Naive thymus-derived CD8-positive, alpha-beta T cell (primary cell): ENCODE measurements at regions not wholly inside any gene's neighbourhood (a gene's known extent, or its start where the extent isn't known, plus 50 kb on each side); places are given as distances from the start of the nearest gene placed in this dataset.
A peak's percentile ranks its signal among the peaks of the same experiment; 100 is the strongest.
"Not testable (repeated sequence)": the region's sequence is repeated elsewhere in the genome, so short reads cannot be mapped to it uniquely, and the experiment has no call there.

Experiments used
- ATAC-seq, 2 donors: fragments of 150-1000 bp; cut with Tn5 transposase in 1 of 2; sonication (Bioruptor Pico), chemical (Tn5 transposase) in 1 of 2; 1 replicate in 1 of 2; 2 replicates in 1 of 2; pipeline ENCODE4 v1.10.0; 2021; ENCODE audit warnings: mild to moderate bottlenecking in 2 of 2, moderate library complexity in 2 of 2
- POLR2A ChIA-PET: fragments of 350-600 bp; sonication (Branson Sonifier 250); formaldehyde crosslinking; loops from one replicate; lab custom pipeline; 2021; ENCODE audit warnings: antibody characterized with exemption; lab: Charles Lee
- DNase-seq, 10 donors: peaks; one replicate each; pipeline versions ENCODE4 v3.0.0 to v3.0.0-alpha.2; 2020 to 2022
- H3K27ac Mint-ChIP-seq, 10 donors: one replicate each; pipeline ENCODE4 v1.8.0; 2020 to 2022; ENCODE audit warnings: mild to moderate bottlenecking in 10 of 10, mixed read lengths in 10 of 10, moderate library complexity in 4 of 10, inconsistent platforms in 1 of 10
- H3K27me3 Mint-ChIP-seq, 5 donors: one replicate each; pipeline ENCODE4 v1.8.0; 2021 to 2022; ENCODE audit warnings: mixed read lengths in 5 of 5
- H3K36me3 Mint-ChIP-seq, 3 donors: one replicate each; pipeline ENCODE4 v1.8.0; 2020 to 2022; ENCODE audit warnings: mixed read lengths in 3 of 3, mild to moderate bottlenecking in 2 of 3, inconsistent platforms in 1 of 3
- H3K4me1 Mint-ChIP-seq, 4 donors: one replicate each; pipeline ENCODE4 v1.8.0; 2021 to 2022; ENCODE audit warnings: mixed read lengths in 4 of 4
- H3K4me3 Mint-ChIP-seq, 10 donors: one replicate each; pipeline ENCODE4 v1.8.0; 2020 to 2022; ENCODE audit warnings: mild to moderate bottlenecking in 10 of 10, mixed read lengths in 10 of 10, moderate library complexity in 6 of 10, inconsistent platforms in 1 of 10
- H3K9me3 Mint-ChIP-seq, 9 donors: one replicate each; pipeline ENCODE4 v1.8.0; 2020 to 2022; ENCODE audit warnings: mixed read lengths in 9 of 9, mild to moderate bottlenecking in 3 of 9, inconsistent platforms in 1 of 9, moderate library complexity in 1 of 9

- Mint-ChIP-seq H3K27me3 (no peaks in the 10 kb centered on the region), H3K27ac (no peak overlapping the region), H3K4me1 (no peaks in the 10 kb centered on the region), H3K36me3 (peaks cover 0 to 2% (median 0%) of the 10 kb centered on the region in 3 donors), H3K9me3 (peaks cover 0 to 25% (median 12%) of the 10 kb centered on the region in 9 donors), H3K4me3 (no peak overlapping the region)
- DNase-seq = no peak
- no peak for ATAC-seq
- POLR2A ChIA-PET = no interaction called here
Measured at GRCh38 chr14:28820677-28821076, 54.1 kb downstream of the FOXG1 start.

GRCh38 chr14:28821993-28822392, 55.4 kb downstream of the FOXG1 start:
- Mint-ChIP-seq H3K27ac (no peak overlapping the region), H3K9me3 (peaks cover 6 to 38% (median 12%) of the 10 kb centered on the region in 9 donors), H3K4me1 (no peaks in the 10 kb centered on the region), H3K27me3 (no peaks in the 10 kb centered on the region), H3K36me3 (peaks cover 0 to 2% (median 0%) of the 10 kb centered on the region in 3 donors), H3K4me3 (no peak overlapping the region)
- no peak for DNase-seq
- ATAC-seq = no peak
- POLR2A ChIA-PET = no interaction called here

- no peak for DNase-seq
- Mint-ChIP-seq H3K4me3 (no peak overlapping the region), H3K4me1 (no peaks in the 10 kb centered on the region), H3K27me3 (no peaks in the 10 kb centered on the region), H3K36me3 (peaks cover 0 to 2% (median 0%) of the 10 kb centered on the region in 3 donors), H3K27ac (no peak overlapping the region), H3K9me3 (peaks cover 9 to 50% (median 18%) of the 10 kb centered on the region in 9 donors)
- ATAC-seq = no peak
- POLR2A ChIA-PET = no interaction called here
Measured at GRCh38 chr14:28823245-28823644, 56.7 kb downstream of the FOXG1 start.

- H3K36me3 Mint-ChIP-seq = peaks cover 0 to 4% (median 0%) of the 10 kb centered on the region in 3 donors
- DNase-seq = peak in 1 of 10 donors; percentile 2
- POLR2A ChIA-PET = no interaction called here
- peaks cover 0 to 42% (median 9%) of the 10 kb centered on the region in 9 donors for H3K9me3 Mint-ChIP-seq
- no peaks in the 10 kb centered on the region for H3K4me1 Mint-ChIP-seq
- no peak for ATAC-seq
- H3K27me3 Mint-ChIP-seq = no peaks in the 10 kb centered on the region
- peak overlapping the region in 1 of 10 donors; percentile 36 for H3K4me3 Mint-ChIP-seq
- H3K27ac Mint-ChIP-seq = peak overlapping the region in 1 of 10 donors; percentile 49
Measured at GRCh38 chr14:28830115-28830534, 63.5 kb downstream of the FOXG1 start.

GRCh38 chr14:28831126-28831525, 64.5 kb downstream of the FOXG1 start:
- Mint-ChIP-seq H3K36me3 (peaks cover 0 to 4% (median 0%) of the 10 kb centered on the region in 3 donors), H3K9me3 (peaks cover 0 to 40% (median 9%) of the 10 kb centered on the region in 9 donors), H3K27ac (no peak overlapping the region), H3K27me3 (no peaks in the 10 kb centered on the region), H3K4me3 (no peak overlapping the region), H3K4me1 (no peaks in the 10 kb centered on the region)
- POLR2A ChIA-PET = no interaction called here
- ATAC-seq (no peak), DNase-seq (no peak)

- peaks cover 5 to 39% (median 18%) of the 10 kb centered on the region in 9 donors for H3K9me3 Mint-ChIP-seq
- not testable (repeated sequence) for H3K27me3 Mint-ChIP-seq
Measured at GRCh38 chr14:28842569-28842968, 76.0 kb downstream of the FOXG1 start.

GRCh38 chr14:28867571-28867970, 101.0 kb downstream of the FOXG1 start:
- Mint-ChIP-seq H3K4me1 (no peaks in the 10 kb centered on the region), H3K4me3 (no peak overlapping the region), H3K9me3 (peaks cover 0 to 39% (median 9%) of the 10 kb centered on the region in 9 donors), H3K27ac (no peak overlapping the region), H3K27me3 (no peaks in the 10 kb centered on the region), H3K36me3 (no peaks in the 10 kb centered on the region)
- no peak for DNase-seq
- ATAC-seq = no peak
- POLR2A ChIA-PET = no interaction called here

More at GRCh38 chr14:28842569-28842968, 76.0 kb downstream of the FOXG1 start:
- H3K4me1 Mint-ChIP-seq, POLR2A ChIA-PET, H3K4me3 Mint-ChIP-seq, ATAC-seq, DNase-seq, H3K27ac Mint-ChIP-seq, H3K36me3 Mint-ChIP-seq: not testable (repeated sequence)

- no peak overlapping the region for H3K4me3 Mint-ChIP-seq
Measured at GRCh38 chr14:28870033-28870564, 103.5 kb downstream of the FOXG1 start.

GRCh38 chr14:28875934-28876571, 109.5 kb downstream of the FOXG1 start:
- Mint-ChIP-seq H3K9me3 (peaks cover 0 to 3% (median 0%) of the 10 kb centered on the region in 9 donors), H3K27me3 (no peaks in the 10 kb centered on the region), H3K4me3 (no peak overlapping the region), H3K36me3 (no peaks in the 10 kb centered on the region), H3K4me1 (no peaks in the 10 kb centered on the region), H3K27ac (no peak overlapping the region)
- POLR2A ChIA-PET = no interaction called here
- no peak for DNase-seq
- ATAC-seq = no peak

More at GRCh38 chr14:28870033-28870564, 103.5 kb downstream of the FOXG1 start:
- no peaks in the 10 kb centered on the region for H3K4me1 Mint-ChIP-seq
- ATAC-seq (no peak), DNase-seq (no peak)
- POLR2A ChIA-PET = no interaction called here
- H3K9me3 Mint-ChIP-seq = peaks cover 0 to 32% (median 9%) of the 10 kb centered on the region in 9 donors
- H3K36me3 Mint-ChIP-seq = no peaks in the 10 kb centered on the region
- no peak overlapping the region for H3K27ac Mint-ChIP-seq
- no peaks in the 10 kb centered on the region for H3K27me3 Mint-ChIP-seq

- H3K36me3 Mint-ChIP-seq = no peaks in the 10 kb centered on the region
- H3K4me1 Mint-ChIP-seq = no peaks in the 10 kb centered on the region
- H3K4me3 Mint-ChIP-seq = no peak overlapping the region
- H3K27ac Mint-ChIP-seq = no peak overlapping the region
- DNase-seq (no peak), ATAC-seq (no peak)
- H3K27me3 Mint-ChIP-seq = no peaks in the 10 kb centered on the region
- POLR2A ChIA-PET = no interaction called here
- peaks cover 0 to 2% (median 0%) of the 10 kb centered on the region in 9 donors for H3K9me3 Mint-ChIP-seq
Measured at GRCh38 chr14:28876572-28876945, 110.0 kb downstream of the FOXG1 start.

- H3K27ac Mint-ChIP-seq = no peak overlapping the region
- no peak overlapping the region for H3K4me3 Mint-ChIP-seq
- POLR2A ChIA-PET = no interaction called here
- ATAC-seq (no peak), DNase-seq (no peak)
- H3K36me3 Mint-ChIP-seq = no peaks in the 10 kb centered on the region
- H3K9me3 Mint-ChIP-seq = peaks cover 0 to 6% (median 0%) of the 10 kb centered on the region in 9 donors
- H3K27me3 Mint-ChIP-seq = no peaks in the 10 kb centered on the region
- H3K4me1 Mint-ChIP-seq = no peaks in the 10 kb centered on the region
Measured at GRCh38 chr14:28877923-28878322, 111.3 kb downstream of the FOXG1 start.

GRCh38 chr14:28879573-28879996, 113.0 kb downstream of the FOXG1 start:
- H3K27me3 Mint-ChIP-seq = no peaks in the 10 kb centered on the region
- no peaks in the 10 kb centered on the region for H3K36me3 Mint-ChIP-seq
- ATAC-seq = no peak
- no peak overlapping the region for H3K27ac Mint-ChIP-seq
- no peak overlapping the region for H3K4me3 Mint-ChIP-seq
- DNase-seq = no peak
- H3K4me1 Mint-ChIP-seq = no peaks in the 10 kb centered on the region
- POLR2A ChIA-PET = no interaction called here
- peaks cover 0 to 9% (median 0%) of the 10 kb centered on the region in 9 donors for H3K9me3 Mint-ChIP-seq

- ATAC-seq (no peak), DNase-seq (no peak)
- POLR2A ChIA-PET = no interaction called here
- no peaks in the 10 kb centered on the region for H3K27me3 Mint-ChIP-seq
- H3K9me3 Mint-ChIP-seq = peaks cover 2 to 22% (median 10%) of the 10 kb centered on the region in 9 donors
- H3K4me3 Mint-ChIP-seq = no peak overlapping the region
- H3K4me1 Mint-ChIP-seq = no peaks in the 10 kb centered on the region
- peaks cover 0 to 5% (median 0%) of the 10 kb centered on the region in 3 donors for H3K36me3 Mint-ChIP-seq
- no peak overlapping the region for H3K27ac Mint-ChIP-seq
Measured at GRCh38 chr14:28886940-28887339, 120.4 kb downstream of the FOXG1 start.
